A673 (cell line): ENCODE measurements at regions not wholly inside any gene's neighbourhood (a gene's known extent, or its start where the extent isn't known, plus 50 kb on each side); places are given as distances from the start of the nearest gene placed in this dataset.

Source experiments
- CTCF ChIP-seq: fragments of 300-800, 200-600 bp; sonication (generic); conservative IDR thresholded peaks from 2 replicates; pipeline ENCODE4 v1.5.1; 2017; ENCODE audit warnings: low read depth, mild to moderate bottlenecking, antibody characterized with exemption, low read length, moderate library complexity, mixed read lengths
- EZH2 ChIP-seq: fragments of 200-600 bp; sonication (generic); IDR thresholded peaks from 2 replicates; pipeline ENCODE4 v1.6.1; 2017; ENCODE audit warnings: borderline replicate concordance, low read depth, mild to moderate bottlenecking, mixed read lengths, antibody characterized with exemption, low read length; ENCODE audit not compliant: poor library complexity, severe bottlenecking

- TF ChIP-seq CTCF = no peak
- no peak for TF ChIP-seq EZH2
These were observed 127.4 kb downstream of the IRF8 start for GRCh38 chr16:86026171-86026910.
